ENCODE measurements at regions not wholly inside any gene's neighbourhood (a gene's known extent, or its start where the extent isn't known, plus 50 kb on each side); places are given as distances from the start of the nearest gene placed in this dataset.

DNA sequence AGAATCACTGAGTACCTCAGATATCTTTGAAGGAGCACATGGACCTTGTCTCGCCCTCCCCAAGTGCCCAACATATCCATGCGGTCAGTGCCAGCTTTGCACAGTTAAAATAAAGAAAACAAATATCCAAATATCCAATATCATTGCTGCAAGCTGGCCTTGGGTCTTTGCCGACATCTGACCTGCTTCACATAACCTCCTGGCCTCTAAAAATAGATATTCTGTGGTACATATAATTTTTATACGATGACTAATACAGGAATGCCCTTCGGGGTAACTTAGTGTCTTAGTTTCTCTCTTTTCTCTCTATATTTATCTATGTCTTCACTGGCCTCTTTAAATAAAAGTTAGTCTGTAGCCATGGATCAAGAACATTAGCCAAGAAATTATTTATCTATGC lies 67.8 kb downstream of the MAF start:
- TF ChIP-seq YY1 (IDR thresholded peaks at IDR 0.05; ENCODE audit: insufficient read depth, insufficient read length) (no peak), SUZ12 (IDR thresholded peaks at IDR 0.05; ENCODE audit: extremely low read depth, insufficient read depth, insufficient read length) (no peak), ZNF274 (IDR thresholded peaks at IDR 0.05; ENCODE audit: low read depth, low read length) (no peak)
